ENCODE measurements at regions not wholly inside any gene's neighbourhood (a gene's known extent, or its start where the extent isn't known, plus 50 kb on each side); places are given as distances from the start of the nearest gene placed in this dataset.

- CTCF ChIA-PET, result no interaction called here
- no peak for TF ChIP-seq TCF7L2 (IDR thresholded peaks at IDR 0.05; ENCODE audit: low read depth, low read length)
- TF ChIP-seq SIN3A (IDR thresholded peaks at IDR 0.05; ENCODE audit: borderline replicate concordance, insufficient read depth, low read depth, low read length), result no peak
- TF ChIP-seq, protein P1, sequence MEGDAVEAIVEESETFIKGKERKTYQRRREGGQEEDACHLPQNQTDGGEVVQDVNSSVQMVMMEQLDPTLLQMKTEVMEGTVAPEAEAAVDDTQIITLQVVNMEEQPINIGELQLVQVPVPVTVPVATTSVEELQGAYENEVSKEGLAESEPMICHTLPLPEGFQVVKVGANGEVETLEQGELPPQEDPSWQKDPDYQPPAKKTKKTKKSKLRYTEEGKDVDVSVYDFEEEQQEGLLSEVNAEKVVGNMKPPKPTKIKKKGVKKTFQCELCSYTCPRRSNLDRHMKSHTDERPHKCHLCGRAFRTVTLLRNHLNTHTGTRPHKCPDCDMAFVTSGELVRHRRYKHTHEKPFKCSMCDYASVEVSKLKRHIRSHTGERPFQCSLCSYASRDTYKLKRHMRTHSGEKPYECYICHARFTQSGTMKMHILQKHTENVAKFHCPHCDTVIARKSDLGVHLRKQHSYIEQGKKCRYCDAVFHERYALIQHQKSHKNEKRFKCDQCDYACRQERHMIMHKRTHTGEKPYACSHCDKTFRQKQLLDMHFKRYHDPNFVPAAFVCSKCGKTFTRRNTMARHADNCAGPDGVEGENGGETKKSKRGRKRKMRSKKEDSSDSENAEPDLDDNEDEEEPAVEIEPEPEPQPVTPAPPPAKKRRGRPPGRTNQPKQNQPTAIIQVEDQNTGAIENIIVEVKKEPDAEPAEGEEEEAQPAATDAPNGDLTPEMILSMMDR (IDR thresholded peaks at IDR 0.05), result no peak
- no peak for TF ChIP-seq POLR2AphosphoS5 (IDR thresholded peaks at IDR 0.05; ENCODE audit: low read depth, low read length)
- TF ChIP-seq, protein P2, sequence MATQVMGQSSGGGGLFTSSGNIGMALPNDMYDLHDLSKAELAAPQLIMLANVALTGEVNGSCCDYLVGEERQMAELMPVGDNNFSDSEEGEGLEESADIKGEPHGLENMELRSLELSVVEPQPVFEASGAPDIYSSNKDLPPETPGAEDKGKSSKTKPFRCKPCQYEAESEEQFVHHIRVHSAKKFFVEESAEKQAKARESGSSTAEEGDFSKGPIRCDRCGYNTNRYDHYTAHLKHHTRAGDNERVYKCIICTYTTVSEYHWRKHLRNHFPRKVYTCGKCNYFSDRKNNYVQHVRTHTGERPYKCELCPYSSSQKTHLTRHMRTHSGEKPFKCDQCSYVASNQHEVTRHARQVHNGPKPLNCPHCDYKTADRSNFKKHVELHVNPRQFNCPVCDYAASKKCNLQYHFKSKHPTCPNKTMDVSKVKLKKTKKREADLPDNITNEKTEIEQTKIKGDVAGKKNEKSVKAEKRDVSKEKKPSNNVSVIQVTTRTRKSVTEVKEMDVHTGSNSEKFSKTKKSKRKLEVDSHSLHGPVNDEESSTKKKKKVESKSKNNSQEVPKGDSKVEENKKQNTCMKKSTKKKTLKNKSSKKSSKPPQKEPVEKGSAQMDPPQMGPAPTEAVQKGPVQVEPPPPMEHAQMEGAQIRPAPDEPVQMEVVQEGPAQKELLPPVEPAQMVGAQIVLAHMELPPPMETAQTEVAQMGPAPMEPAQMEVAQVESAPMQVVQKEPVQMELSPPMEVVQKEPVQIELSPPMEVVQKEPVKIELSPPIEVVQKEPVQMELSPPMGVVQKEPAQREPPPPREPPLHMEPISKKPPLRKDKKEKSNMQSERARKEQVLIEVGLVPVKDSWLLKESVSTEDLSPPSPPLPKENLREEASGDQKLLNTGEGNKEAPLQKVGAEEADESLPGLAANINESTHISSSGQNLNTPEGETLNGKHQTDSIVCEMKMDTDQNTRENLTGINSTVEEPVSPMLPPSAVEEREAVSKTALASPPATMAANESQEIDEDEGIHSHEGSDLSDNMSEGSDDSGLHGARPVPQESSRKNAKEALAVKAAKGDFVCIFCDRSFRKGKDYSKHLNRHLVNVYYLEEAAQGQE (IDR thresholded peaks at IDR 0.05; ENCODE audit: insufficient read depth in 1 of 2, low read depth in 2 of 2, low read length in 1 of 2), result no peak
- in situ Hi-C loops (cut with HindIII; ENCODE audit: low pct_unique_long_range_greater_than_20kb, low sequenced_read_pairs), result no loop called here
- BruUV-seq (replicated peaks), result no TSS peak
- H3K4me3 ChIP-seq (ENCODE audit: low read depth in 2 of 2, low read length in 2 of 2), result no peak overlapping the region
- no peaks in the 10 kb centered on the region for H3K27me3 ChIP-seq (ENCODE audit: control insufficient read depth, insufficient read depth, low read length)
- DNase-seq (ENCODE audit: low read depth, low spot score), result no peak
- no peaks in the 10 kb centered on the region for H3K4me1 ChIP-seq (ENCODE audit: control insufficient read depth, insufficient read depth, low read length)
- no peak overlapping the region for H3K27ac ChIP-seq (ENCODE audit: low read length)
- intact Hi-C loops (cut with micrococcal nuclease; ENCODE audit: unreplicated experiment), result no loop called here
- no peak for ATAC-seq
- no peaks in the 10 kb centered on the region for H3K36me3 ChIP-seq (ENCODE audit: control insufficient read depth, insufficient read depth, low read length)
- no peaks in the 10 kb centered on the region for H3K9me3 ChIP-seq (ENCODE audit: control insufficient read depth, insufficient read depth, low read depth, low read length)
- POLR2A ChIA-PET, result interaction anchor here (0.6 kb wide), 1 partner anchor 56 kb away, joined by 5 read pairs; no protein-coding TSS in a partner anchor
Observed at GRCh38 chr4:143055997-143056396, 128.7 kb upstream of the USP38 start.

DNA sequence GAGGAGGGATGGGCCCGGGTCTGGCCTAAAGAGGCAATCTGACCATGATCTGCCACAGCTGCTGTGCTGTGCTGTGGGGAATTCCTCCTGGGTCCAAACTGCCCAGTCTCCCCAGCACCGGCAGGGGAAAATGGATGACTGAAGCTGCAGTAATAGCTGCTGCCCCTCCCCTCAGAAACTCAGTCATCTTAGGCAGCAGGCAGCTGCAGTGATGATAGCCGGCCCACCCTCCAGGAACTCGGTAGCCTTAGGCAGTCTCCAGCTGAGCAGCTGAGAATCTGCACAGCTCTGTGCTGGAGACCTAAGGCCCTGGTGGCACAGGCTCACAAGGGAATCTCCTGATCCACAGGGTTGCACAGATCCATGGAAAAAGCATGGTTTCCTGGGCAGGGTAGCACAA lies 113.4 kb upstream of the USP38 start:
- TF ChIP-seq, protein P2 (IDR thresholded peaks at IDR 0.05; ENCODE audit: insufficient read depth in 1 of 2, low read depth in 2 of 2, low read length in 1 of 2), result no peak
- TF ChIP-seq POLR2AphosphoS5 (IDR thresholded peaks at IDR 0.05; ENCODE audit: low read depth, low read length), result no peak
- in situ Hi-C loops (cut with HindIII; ENCODE audit: low pct_unique_long_range_greater_than_20kb, low sequenced_read_pairs), result no loop called here
- ChIA-PET POLR2A (no interaction called here), CTCF (no interaction called here)
- H3K27me3 ChIP-seq (ENCODE audit: control insufficient read depth, insufficient read depth, low read length), result no peaks in the 10 kb centered on the region
- no peaks in the 10 kb centered on the region for H3K4me1 ChIP-seq (ENCODE audit: control insufficient read depth, insufficient read depth, low read length)
- ATAC-seq (no peak), DNase-seq (ENCODE audit: low read depth, low spot score) (no peak)
- BruUV-seq (replicated peaks), result no TSS peak
- no peak overlapping the region for H3K27ac ChIP-seq (ENCODE audit: low read length)
- intact Hi-C loops (cut with micrococcal nuclease; ENCODE audit: unreplicated experiment), result no loop called here
- no peak overlapping the region for H3K4me3 ChIP-seq (ENCODE audit: low read depth in 2 of 2, low read length in 2 of 2)
- no peaks in the 10 kb centered on the region for H3K36me3 ChIP-seq (ENCODE audit: control insufficient read depth, insufficient read depth, low read length)
- no peaks in the 10 kb centered on the region for H3K9me3 ChIP-seq (ENCODE audit: control insufficient read depth, insufficient read depth, low read depth, low read length)
